IMR-90 (cell line): ENCODE measurements at regions not wholly inside any gene's neighbourhood (a gene's known extent, or its start where the extent isn't known, plus 50 kb on each side); places are given as distances from the start of the nearest gene placed in this dataset.

Experiments
- ATAC-seq: fragments of 200-7000 bp; cut with Tn5 transposase; 2 replicates; pipeline ENCODE4 v1.9.1; 2020; ENCODE audit warnings: low read depth, mild to moderate bottlenecking, moderate library complexity
- BruUV-seq: library from RNA; stranded (reverse); fragments of 400-500 nt; replicated peaks from 2 replicates; lab custom pipeline; 2021; lab: Mats Ljungman, UMichigan
- CTCF ChIA-PET: fragments of 300-600 bp; formaldehyde crosslinking; extraction: SDS; loops from one replicate; lab custom pipeline; 2021; ENCODE audit warnings: antibody characterized with exemption; lab: Yijun Ruan, JAX
- POLR2A ChIA-PET: fragments of 300-600 bp; sonication (Branson Sonifier 250); formaldehyde crosslinking; loops from one replicate; lab custom pipeline; 2022; ENCODE audit warnings: antibody characterized with exemption; ENCODE audit not compliant: unreplicated experiment; lab: Charles Lee
- DNase-seq: peaks from one replicate; pipeline ENCODE4 v3.0.0; 2013
- H2AFZ ChIP-seq: replicated peaks from 2 replicates; pipeline ENCODE3; 2013; ENCODE audit warnings: low read length, mild to moderate bottlenecking; ENCODE audit not compliant: poor library complexity
- H2AK5ac ChIP-seq: 2 replicates; pipeline ENCODE4 v1.6.1; 2013; ENCODE audit warnings: low read depth, low read length, inconsistent platforms
- H2AK9ac ChIP-seq: replicated peaks from 2 replicates; pipeline ENCODE3; 2013; ENCODE audit warnings: mild to moderate bottlenecking, low read depth, low read length, moderate library complexity; ENCODE audit not compliant: poor library complexity
- H2BK120ac ChIP-seq: 2 replicates; pipeline ENCODE4 v1.6.1; 2013; ENCODE audit warnings: low read depth, low read length, inconsistent platforms
- H2BK15ac ChIP-seq: 3 replicates; pipeline ENCODE4 v1.6.1; 2013; ENCODE audit warnings: low read depth, low read length, inconsistent platforms
- H2BK20ac ChIP-seq: 2 replicates; pipeline ENCODE4 v1.6.1; 2013; ENCODE audit warnings: low read depth, mild to moderate bottlenecking, inconsistent platforms, low read length, moderate library complexity
- H2BK5ac ChIP-seq: 2 replicates; pipeline ENCODE4 v1.6.1; 2013; ENCODE audit warnings: mild to moderate bottlenecking, low read depth, low read length, inconsistent platforms; ENCODE audit not compliant: poor library complexity, severe bottlenecking
- H3K14ac ChIP-seq: replicated peaks from 2 replicates; pipeline ENCODE4 v1.6.1; 2013; ENCODE audit warnings: low read depth, low read length, inconsistent platforms
- H3K18ac ChIP-seq: 2 replicates; pipeline ENCODE4 v1.6.1; 2013; ENCODE audit warnings: low read depth, low read length, control low read depth
- H3K23ac ChIP-seq: 2 replicates; pipeline ENCODE4 v1.6.1; 2013; ENCODE audit warnings: low read depth, low read length, inconsistent platforms
- H3K27ac ChIP-seq: 2 replicates; pipeline ENCODE4 v1.5.1; 2013; ENCODE audit warnings: mild to moderate bottlenecking, control low read depth, low read length; ENCODE audit not compliant: insufficient read depth
- H3K27me3 ChIP-seq: 2 replicates; pipeline ENCODE4 v1.6.1; 2013; ENCODE audit warnings: low read length; ENCODE audit not compliant: control insufficient read depth, insufficient read depth
- H3K36me3 ChIP-seq: 2 replicates; pipeline ENCODE4 v1.6.1; 2013; ENCODE audit warnings: low read length, mixed read lengths; ENCODE audit not compliant: control insufficient read depth, insufficient read depth
- H3K4ac ChIP-seq: 2 replicates; pipeline ENCODE4 v1.6.1; 2013; ENCODE audit warnings: low read depth, low read length, inconsistent platforms
- H3K4me1 ChIP-seq: 2 replicates; pipeline ENCODE4 v1.6.1; 2013; ENCODE audit warnings: low read length, mixed read lengths; ENCODE audit not compliant: control insufficient read depth, insufficient read depth
- H3K4me2 ChIP-seq: 2 replicates; pipeline ENCODE4 v1.6.1; 2013; ENCODE audit warnings: low read depth, mild to moderate bottlenecking, control low read depth, low read length, moderate library complexity
- H3K4me3 ChIP-seq: 2 replicates; pipeline ENCODE4 v1.5.1; 2013; ENCODE audit warnings: low read depth, mild to moderate bottlenecking, control low read depth, low read length, moderate library complexity; ENCODE audit not compliant: insufficient read depth
- H3K56ac ChIP-seq: 2 replicates; pipeline ENCODE4 v1.6.1; 2013; ENCODE audit warnings: low read length, inconsistent platforms; ENCODE audit not compliant: insufficient read depth; ENCODE audit errors: extremely low read depth
- H3K79me1 ChIP-seq, 2 experiments: 2 replicates each; pipeline ENCODE4 v1.6.1; 2013; ENCODE audit warnings: low read length in 2 of 2, inconsistent platforms in 1 of 2, low read depth in 1 of 2
- H3K9ac ChIP-seq: 2 replicates; pipeline ENCODE4 v1.6.1; 2013; ENCODE audit warnings: low read depth, low read length, control low read depth
- H3K9me1 ChIP-seq: 2 replicates; pipeline ENCODE4 v1.6.1; 2013; ENCODE audit warnings: low read length, inconsistent platforms; ENCODE audit not compliant: insufficient read depth
- H3K9me3 ChIP-seq: 2 replicates; pipeline ENCODE4 v1.6.1; 2013; ENCODE audit warnings: low read length; ENCODE audit not compliant: control insufficient read depth, insufficient read depth
- H4K20me1 ChIP-seq: 2 replicates; pipeline ENCODE4 v1.6.1; 2013; ENCODE audit warnings: low read length, inconsistent platforms; ENCODE audit not compliant: insufficient read depth
- H4K5ac ChIP-seq: 2 replicates; pipeline ENCODE4 v1.6.1; 2013; ENCODE audit warnings: mild to moderate bottlenecking, low read depth, low read length, control low read depth
- H4K8ac ChIP-seq, 2 experiments: 2 replicates each; pipeline ENCODE4 v1.6.1; 2013; ENCODE audit warnings: low read depth in 2 of 2, low read length in 2 of 2, control low read depth in 1 of 2, inconsistent platforms in 1 of 2
- H4K91ac ChIP-seq: 2 replicates; pipeline ENCODE4 v1.6.1; 2013; ENCODE audit warnings: low read depth, low read length, inconsistent platforms; ENCODE audit not compliant: insufficient read depth
- BHLHE40 ChIP-seq: fragments of 150-350 bp; IDR thresholded peaks from 2 replicates; pipeline ENCODE4 v1.6.1; 2016; ENCODE audit warnings: mild to moderate bottlenecking, low read depth, low read length
- CEBPB ChIP-seq: IDR thresholded peaks from 2 replicates; pipeline ENCODE4 v1.6.1; 2012; ENCODE audit warnings: low read depth, low read length, improper control_type of control experiment
- CHD1 ChIP-seq: IDR thresholded peaks from 2 replicates; pipeline ENCODE4 v1.6.1; 2012; ENCODE audit warnings: low read depth, low read length, improper control_type of control experiment
- ELK1 ChIP-seq: fragments of 150-350 bp; IDR thresholded peaks from 2 replicates; pipeline ENCODE4 v1.6.1; 2016; ENCODE audit warnings: low read depth, mild to moderate bottlenecking, low read length, moderate library complexity, borderline replicate concordance
- FOS ChIP-seq: fragments of 150-350 bp; IDR thresholded peaks from 2 replicates; pipeline ENCODE4 v1.6.1; 2016; ENCODE audit warnings: low read depth, low read length
- MAFK ChIP-seq: IDR thresholded peaks from 2 replicates; pipeline ENCODE4 v1.6.1; 2012; ENCODE audit warnings: low read depth, low read length, improper control_type of control experiment
- MAZ ChIP-seq: IDR thresholded peaks from 2 replicates; pipeline ENCODE4 v1.6.1; 2012; ENCODE audit warnings: low read depth, mild to moderate bottlenecking, low read length, improper control_type of control experiment, moderate library complexity, borderline replicate concordance
- MXI1 ChIP-seq: IDR thresholded peaks from 2 replicates; pipeline ENCODE4 v1.6.1; 2012; ENCODE audit warnings: low read depth, mild to moderate bottlenecking, low read length, moderate library complexity, borderline replicate concordance
- NFE2L2 ChIP-seq: fragments of 150-350 bp; IDR thresholded peaks from 2 replicates; pipeline ENCODE4 v1.6.1; 2016; ENCODE audit warnings: low read depth, mild to moderate bottlenecking, low read length
- POLR2A ChIP-seq: IDR thresholded peaks from 2 replicates; pipeline ENCODE4 v1.6.1; 2012; ENCODE audit warnings: mild to moderate bottlenecking, low read depth, low read length
- RAD21 ChIP-seq: IDR thresholded peaks from 2 replicates; pipeline ENCODE4 v1.6.1; 2012; ENCODE audit warnings: low read length, improper control_type of control experiment
- RCOR1 ChIP-seq: IDR thresholded peaks from 2 replicates; pipeline ENCODE4 v1.6.1; 2012; ENCODE audit warnings: mild to moderate bottlenecking, low read length, improper control_type of control experiment; ENCODE audit not compliant: insufficient replicate concordance
- RFX5 ChIP-seq: IDR thresholded peaks from 2 replicates; pipeline ENCODE4 v1.8.0; 2012; ENCODE audit warnings: low read depth, mild to moderate bottlenecking, low read length, moderate library complexity
- SMC3 ChIP-seq: fragments of 150-350 bp; IDR thresholded peaks from 2 replicates; pipeline ENCODE4 v1.6.1; 2016; ENCODE audit warnings: low read depth, mild to moderate bottlenecking, antibody characterized with exemption, low read length, moderate library complexity
- USF2 ChIP-seq: fragments of 150-350 bp; IDR thresholded peaks from 2 replicates; pipeline ENCODE4 v1.6.1; 2017; ENCODE audit warnings: mild to moderate bottlenecking, antibody characterized with exemption, low read length, low read depth
- WGBS, 2 experiments: methylation state at CpG; one replicate each; pipeline versions ENCODE4 v1.1.5 to v1.1.7; 2013; ENCODE audit warnings: missing lambda C conversion rate in 2 of 2; ENCODE audit not compliant: insufficient read length in 1 of 2; ENCODE audit errors: extremely low coverage in 2 of 2; 5-methylcytosine and 5-hydroxymethylcytosine counted together
- dilution Hi-C: fragments of 300-500 bp; cut with HindIII; formaldehyde crosslinking; loops from one replicate; pipeline ENCODE4 v1.14.3; 2018; ENCODE audit warnings: low sequenced_read_pairs; ENCODE audit not compliant: unreplicated experiment
- in situ Hi-C: fragments of 300-500 bp; cut with MboI; formaldehyde crosslinking; loops from 3 replicates; pipeline ENCODE4 v1.14.3; 2019; ENCODE audit warnings: low sequenced_read_pairs, inconsistent platforms, mixed read lengths
- intact Hi-C: fragments of 100-400 bp; cut with micrococcal nuclease; formaldehyde crosslinking; loops from 2 replicates; pipeline ENCODE4 v1.10.0; 2022
- TF ChIP-seq, protein P1 (sequence below): conservative IDR thresholded peaks from 2 replicates; pipeline ENCODE4 v1.5.1; 2012; ENCODE audit warnings: mild to moderate bottlenecking, low read depth, low read length, improper control_type of control experiment

- no peak overlapping the region for H2AK9ac ChIP-seq
- no peak overlapping the region for H2BK5ac ChIP-seq
- H2AFZ ChIP-seq, result no peak overlapping the region
- H4K8ac ChIP-seq, result no peak overlapping the region
- no peak for DNase-seq
- no peak overlapping the region for H3K4me3 ChIP-seq
- TF ChIP-seq CHD1 (no peak), ELK1 (no peak), USF2 (no peak), POLR2A (no peak), SMC3 (no peak), RCOR1 (no peak), FOS (no peak), CEBPB (no peak), MAZ (no peak), RAD21 (no peak), NFE2L2 (no peak), MAFK (no peak), MXI1 (no peak), BHLHE40 (no peak), RFX5 (no peak)
- TF ChIP-seq, protein P1, sequence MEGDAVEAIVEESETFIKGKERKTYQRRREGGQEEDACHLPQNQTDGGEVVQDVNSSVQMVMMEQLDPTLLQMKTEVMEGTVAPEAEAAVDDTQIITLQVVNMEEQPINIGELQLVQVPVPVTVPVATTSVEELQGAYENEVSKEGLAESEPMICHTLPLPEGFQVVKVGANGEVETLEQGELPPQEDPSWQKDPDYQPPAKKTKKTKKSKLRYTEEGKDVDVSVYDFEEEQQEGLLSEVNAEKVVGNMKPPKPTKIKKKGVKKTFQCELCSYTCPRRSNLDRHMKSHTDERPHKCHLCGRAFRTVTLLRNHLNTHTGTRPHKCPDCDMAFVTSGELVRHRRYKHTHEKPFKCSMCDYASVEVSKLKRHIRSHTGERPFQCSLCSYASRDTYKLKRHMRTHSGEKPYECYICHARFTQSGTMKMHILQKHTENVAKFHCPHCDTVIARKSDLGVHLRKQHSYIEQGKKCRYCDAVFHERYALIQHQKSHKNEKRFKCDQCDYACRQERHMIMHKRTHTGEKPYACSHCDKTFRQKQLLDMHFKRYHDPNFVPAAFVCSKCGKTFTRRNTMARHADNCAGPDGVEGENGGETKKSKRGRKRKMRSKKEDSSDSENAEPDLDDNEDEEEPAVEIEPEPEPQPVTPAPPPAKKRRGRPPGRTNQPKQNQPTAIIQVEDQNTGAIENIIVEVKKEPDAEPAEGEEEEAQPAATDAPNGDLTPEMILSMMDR, result no peak
- no peak overlapping the region for H3K27ac ChIP-seq
- H3K36me3 ChIP-seq, result no peaks in the 10 kb centered on the region
- H4K91ac ChIP-seq, result no peak overlapping the region
- in situ Hi-C loops, result no loop called here
- intact Hi-C loops, result no loop called here
- H3K9ac ChIP-seq, result no peak overlapping the region
- H4K5ac ChIP-seq, result no peak overlapping the region
- H4K20me1 ChIP-seq, result no peaks in the 10 kb centered on the region
- no peak overlapping the region for H2BK15ac ChIP-seq
- WGBS, 2 experiments, result no CpG with 5 or more reads among the region's 2 CpGs
- H3K23ac ChIP-seq, result no peak overlapping the region
- H3K14ac ChIP-seq, result no peak overlapping the region
- no peak overlapping the region for H3K56ac ChIP-seq
- POLR2A ChIA-PET, result no interaction called here
- no peaks in the 10 kb centered on the region for H3K9me3 ChIP-seq
- no peak overlapping the region for H3K4me2 ChIP-seq
- no peak overlapping the region for H3K4ac ChIP-seq
- no peak overlapping the region for H2AK5ac ChIP-seq
- H2BK20ac ChIP-seq, result no peak overlapping the region
- no peak overlapping the region for H2BK120ac ChIP-seq
- CTCF ChIA-PET, result no interaction called here
- no peak for ATAC-seq
- no peak overlapping the region for H3K18ac ChIP-seq
- no peaks in the 10 kb centered on the region for H3K9me1 ChIP-seq
- H3K79me1 ChIP-seq, result no peaks in the 10 kb centered on the region
- dilution Hi-C loops, result no loop called here
- peaks cover 8% of the 10 kb centered on the region; the same call in 1 of the 2 replicates for H3K4me1 ChIP-seq
- H3K27me3 ChIP-seq, result no peaks in the 10 kb centered on the region
- no TSS peak for BruUV-seq
Observed at GRCh38 chr5:163885117-163885516, 379.7 kb downstream of the MAT2B start.
